ENCODE measurements at regions not wholly inside any gene's neighbourhood (a gene's known extent, or its start where the extent isn't known, plus 50 kb on each side); places are given as distances from the start of the nearest gene placed in this dataset.
A peak's percentile ranks its signal among the peaks of the same experiment; 100 is the strongest.

- DNase-seq = no peak
- Histone ChIP-seq H3K27me3 (no peaks in the 10 kb centered on the region), H3K27ac (no peak overlapping the region), H3K9me3 (peaks cover 0 to 3% (median 0%) of the 10 kb centered on the region in 11 donors), H3K4me3 (no peak overlapping the region), H3K36me3 (no peaks in the 10 kb centered on the region), H3K4me1 (peaks cover 0 to 7% (median 0%) of the 10 kb centered on the region in 9 donors)
- no peak for TF ChIP-seq CTCF (IDR thresholded peaks at IDR 0.05)
- intact Hi-C loops (cut with DNase I) = no loop called here
- no peak for ATAC-seq
- 87 to 93% methylated on average over 1 of the region's 1 CpG for WGBS, 2 donors
These were observed 198.9 kb upstream of the RND3 start for GRCh38 chr2:150686391-150686790.

GRCh38 chr2:150681120-150681804, 193.8 kb upstream of the RND3 start:
- no peak for TF ChIP-seq CTCF (IDR thresholded peaks at IDR 0.05)
- intact Hi-C loops (cut with DNase I) = no loop called here
- Histone ChIP-seq H3K9me3 (peaks cover 0 to 10% (median 0%) of the 10 kb centered on the region in 11 donors), H3K36me3 (no peaks in the 10 kb centered on the region), H3K4me3 (no peak overlapping the region), H3K27ac (peak overlapping the region in 1 of 10 donors; percentile 68), H3K27me3 (no peaks in the 10 kb centered on the region), H3K4me1 (peaks cover 0 to 7% (median 0%) of the 10 kb centered on the region in 9 donors)
- DNase-seq (no peak), ATAC-seq (peak in 1 of 8 donors; percentile 78)
- 77 to 81% methylated on average over 2 of the region's 2 CpGs for WGBS, 2 donors

- TF ChIP-seq CTCF (IDR thresholded peaks at IDR 0.05) = no peak
- H3K27ac ChIP-seq = no peak overlapping the region
- ATAC-seq = no peak
- H3K9me3 ChIP-seq = peaks cover 0 to 10% (median 0%) of the 10 kb centered on the region in 11 donors
- intact Hi-C loops (cut with DNase I) = no loop called here
- no peak for DNase-seq
- no peaks in the 10 kb centered on the region for H3K27me3 ChIP-seq
- WGBS, 2 donors = 70 to 72% methylated on average over 8 of the region's 8 CpGs
- H3K4me1 ChIP-seq = peaks cover 0 to 7% (median 0%) of the 10 kb centered on the region in 9 donors
- H3K4me3 ChIP-seq = no peak overlapping the region
- H3K36me3 ChIP-seq = no peaks in the 10 kb centered on the region
These were observed 192.1 kb upstream of the RND3 start for GRCh38 chr2:150679456-150680120.

GRCh38 chr2:150677551-150677950, 190.1 kb upstream of the RND3 start:
- Histone ChIP-seq H3K27ac (no peak overlapping the region), H3K9me3 (peaks cover 0 to 10% (median 0%) of the 10 kb centered on the region in 11 donors), H3K4me1 (peaks cover 0 to 7% (median 0%) of the 10 kb centered on the region in 9 donors), H3K4me3 (no peak overlapping the region), H3K36me3 (no peaks in the 10 kb centered on the region), H3K27me3 (no peaks in the 10 kb centered on the region)
- 70 to 72% methylated on average over 4 of the region's 4 CpGs for WGBS, 2 donors
- no peak for ATAC-seq
- no peak for TF ChIP-seq CTCF (IDR thresholded peaks at IDR 0.05)
- intact Hi-C loops (cut with DNase I) = no loop called here
- no peak for DNase-seq

Data from heart right ventricle (tissue), 16 donors.